Amygdala (tissue), 56 donors: ENCODE measurements at regions not wholly inside any gene's neighbourhood (a gene's known extent, or its start where the extent isn't known, plus 50 kb on each side); places are given as distances from the start of the nearest gene placed in this dataset.

Source experiments
- DNase-seq, 56 donors: peaks; one replicate each; lab custom pipeline; 2025; lab: John Stamatoyannopoulos, UW

DNA sequence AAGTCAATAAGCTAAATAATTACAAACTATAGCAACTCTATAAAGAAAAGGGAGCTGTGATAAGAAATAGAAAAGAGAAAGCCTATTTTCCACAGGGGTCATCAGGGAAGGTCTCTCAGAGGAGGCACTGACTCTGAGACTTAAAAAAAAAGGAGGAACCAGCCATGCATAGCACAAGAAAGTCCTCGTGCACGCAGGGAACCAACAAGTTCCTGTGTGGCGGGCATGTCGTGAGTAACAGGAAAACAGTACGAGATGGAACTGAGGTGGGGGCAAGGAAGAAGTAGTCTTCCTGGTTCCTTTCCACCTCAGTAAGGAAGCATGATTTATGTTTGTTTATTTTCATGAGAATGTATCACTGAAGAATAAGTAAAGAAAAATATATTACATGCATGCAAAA, 367.0 kb upstream of the TMEM132C start:
- DNase-seq: no peak

GRCh38 chr12:127900386-127900785, 366.6 kb upstream of the TMEM132C start:
- DNase-seq: no peak

DNA sequence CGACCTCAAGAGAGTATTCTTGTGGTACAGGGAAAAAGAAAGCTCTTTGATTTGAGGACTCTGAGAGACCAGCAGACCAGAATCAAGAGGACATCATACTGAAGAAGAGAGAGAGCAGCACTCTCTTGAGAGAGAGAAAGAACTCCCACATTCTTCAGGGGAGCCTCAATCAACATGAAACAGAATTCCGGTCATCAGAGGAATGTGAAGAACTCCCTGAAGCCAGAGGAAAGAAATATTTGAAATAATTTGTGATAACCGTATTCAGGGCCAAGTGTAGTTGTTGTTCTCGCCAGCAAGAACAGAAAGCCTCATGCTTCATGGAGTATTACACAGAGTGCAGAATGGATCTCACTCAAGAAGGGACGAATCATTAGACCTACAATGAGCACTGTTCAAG, 363.8 kb upstream of the TMEM132C start:
- DNase-seq: no peak

DNA sequence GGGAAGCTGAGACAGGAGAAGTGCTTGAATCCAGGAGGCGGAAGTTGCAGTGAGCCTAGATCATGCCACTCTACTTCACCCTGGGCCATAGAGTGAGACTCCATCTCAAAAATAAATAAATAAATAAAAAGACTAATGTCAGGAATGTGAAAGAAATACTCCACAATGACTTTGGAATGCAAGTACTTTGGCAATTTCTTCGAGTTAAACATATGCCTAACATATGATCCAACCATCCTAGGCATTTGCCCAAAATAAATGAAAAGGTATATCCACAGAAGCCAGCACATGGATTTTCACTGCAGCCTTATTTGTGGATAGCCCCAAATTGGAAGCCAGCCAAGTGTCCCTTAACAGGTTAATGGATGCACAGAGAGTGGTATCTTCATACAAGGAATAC, 357.9 kb upstream of the TMEM132C start:
- DNase-seq: no peak

- no peak for DNase-seq
Measured at GRCh38 chr12:127911291-127911690, 355.7 kb upstream of the TMEM132C start.

- DNase-seq: no peak
Measured at GRCh38 chr12:127912035-127912665, 354.8 kb upstream of the TMEM132C start.

GRCh38 chr12:127923501-127923900, 343.5 kb upstream of the TMEM132C start:
- no peak for DNase-seq

GRCh38 chr12:127925971-127926370, 341.0 kb upstream of the TMEM132C start:
- DNase-seq: peak in 45 of 56 donors; percentile 1 to 72 (median 25)

GRCh38 chr12:127928178-127928577, 338.8 kb upstream of the TMEM132C start:
- no peak for DNase-seq

GRCh38 chr12:127928615-127929571, 338.1 kb upstream of the TMEM132C start:
- peak in 1 of 56 donors; percentile 4 for DNase-seq

GRCh38 chr12:127930122-127930521, 336.8 kb upstream of the TMEM132C start:
- no peak for DNase-seq

GRCh38 chr12:127934409-127934808, 332.6 kb upstream of the TMEM132C start:
- no peak for DNase-seq

GRCh38 chr12:127936463-127936862, 330.5 kb upstream of the TMEM132C start:
- DNase-seq: no peak

GRCh38 chr12:127941332-127941731, 325.6 kb upstream of the TMEM132C start:
- no peak for DNase-seq

GRCh38 chr12:127942981-127943380, 324.0 kb upstream of the TMEM132C start:
- DNase-seq: no peak

DNA sequence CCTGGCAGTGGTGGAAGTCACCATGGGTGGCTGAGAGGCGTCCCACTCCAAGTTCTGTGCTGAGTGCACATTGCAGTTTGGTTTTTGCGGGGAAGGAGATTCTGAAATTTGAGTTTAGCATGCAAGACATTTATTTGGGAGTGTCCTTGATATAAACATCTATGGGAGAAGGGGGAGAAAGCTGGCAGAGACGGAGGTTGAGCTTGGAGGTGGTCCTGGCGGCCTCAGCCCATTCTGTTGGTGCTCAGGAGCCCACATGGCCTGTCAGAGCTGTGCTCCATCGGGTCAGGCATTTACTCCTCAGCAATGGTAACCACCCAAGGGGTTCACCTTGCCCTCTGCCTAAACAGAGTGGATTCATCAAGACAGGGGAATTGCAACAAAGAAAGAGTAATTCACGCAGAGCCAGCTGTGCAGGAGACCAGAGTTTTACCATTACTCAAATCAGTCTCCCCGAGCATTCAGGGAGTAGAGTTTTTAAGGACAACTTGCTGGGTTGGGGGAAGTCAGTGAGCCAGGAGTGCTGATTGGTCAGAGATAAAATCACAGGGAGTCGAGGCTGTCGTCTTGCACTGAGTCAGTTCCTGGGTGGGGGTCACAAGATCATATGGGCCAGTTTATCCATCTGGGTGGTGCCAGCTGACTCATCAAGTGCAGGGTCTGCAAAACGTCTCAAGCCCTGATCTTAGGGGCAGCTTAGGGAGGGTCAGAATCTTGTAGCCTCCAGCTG, 323.3 kb upstream of the TMEM132C start:
- DNase-seq: no peak

DNA sequence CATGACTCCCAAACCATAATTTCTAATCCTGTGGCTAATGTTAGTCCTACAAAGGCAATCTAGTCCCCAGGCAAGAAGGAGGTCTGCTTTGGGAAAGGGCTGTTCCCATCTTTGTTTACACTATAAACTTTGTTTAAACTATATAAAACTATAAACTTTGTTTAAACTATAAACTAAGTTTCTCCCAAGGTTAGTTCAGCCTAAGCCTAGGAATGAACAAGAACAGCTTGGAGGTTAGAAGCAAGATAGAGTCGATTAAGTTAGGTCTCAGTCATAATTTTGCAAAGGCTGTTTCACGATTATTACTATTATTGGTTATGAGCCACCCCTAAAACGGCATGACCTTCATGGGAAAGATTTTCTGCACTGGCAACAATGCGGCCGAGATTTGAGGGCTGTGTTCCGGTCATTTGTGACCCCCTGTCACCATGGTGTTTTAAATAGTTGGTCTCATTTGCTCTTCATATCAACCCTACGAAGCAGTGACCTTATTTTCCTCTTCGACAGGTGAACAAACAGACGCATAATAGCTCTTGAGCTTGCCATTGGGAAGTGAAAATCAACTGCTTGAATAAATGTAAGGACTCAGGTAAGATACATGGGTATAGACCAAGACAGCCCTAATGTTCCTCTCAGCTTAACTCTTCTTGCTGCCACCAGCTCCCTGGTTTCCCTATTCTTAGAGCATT, 322.6 kb upstream of the TMEM132C start:
- no peak for DNase-seq

DNA sequence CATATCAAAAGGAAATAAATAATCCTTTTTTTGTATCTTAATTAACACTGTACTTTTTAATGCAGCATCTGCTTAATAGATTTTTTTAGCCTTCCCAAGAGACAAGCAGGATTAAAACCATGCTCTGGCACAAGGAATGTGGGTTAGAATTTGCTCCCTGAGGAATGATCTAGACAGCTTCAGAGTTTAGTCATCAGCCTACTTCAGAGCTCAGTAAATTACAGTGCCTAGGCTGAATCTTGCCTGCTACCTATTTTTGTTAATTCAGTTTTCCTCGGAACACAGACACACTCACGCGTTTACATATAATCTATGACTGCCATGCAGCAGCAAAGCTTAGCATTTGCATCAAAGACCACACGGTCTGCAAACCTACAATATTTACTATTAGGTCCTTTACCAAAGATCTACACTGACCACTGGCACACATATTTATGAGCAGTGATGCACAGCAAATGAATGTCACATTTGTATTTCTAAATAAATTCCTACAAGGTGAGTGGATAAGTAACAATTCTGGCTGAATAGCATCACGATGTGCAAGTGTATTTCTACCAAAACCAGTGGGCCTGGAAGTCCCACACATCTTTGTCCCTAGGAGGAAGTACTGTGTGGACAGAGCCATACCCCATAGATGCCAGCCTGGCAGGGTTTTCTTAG, 309.8 kb upstream of the TMEM132C start:
- no peak for DNase-seq

DNA sequence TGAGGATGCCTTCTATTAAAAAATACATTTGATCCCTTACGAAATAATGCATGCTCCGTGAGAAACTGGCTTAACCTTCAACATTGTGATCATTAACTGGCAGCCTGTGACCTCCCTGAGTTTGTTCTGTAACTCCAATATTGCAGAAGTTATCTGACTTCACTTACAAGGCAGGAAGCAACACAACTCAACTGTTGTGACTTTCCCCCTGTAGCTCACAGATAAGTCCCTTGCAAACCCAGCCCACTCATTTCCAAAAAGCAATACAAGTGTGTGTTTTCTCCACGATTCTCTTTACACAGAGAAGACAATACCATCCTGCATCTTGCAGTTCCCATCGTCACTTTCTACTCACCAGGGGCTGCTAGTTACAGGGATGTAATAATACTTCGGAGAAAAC, 304.7 kb upstream of the TMEM132C start:
- no peak for DNase-seq

GRCh38 chr12:127963933-127964332, 303.0 kb upstream of the TMEM132C start:
- no peak for DNase-seq
